ENCODE measurements at regions not wholly inside any gene's neighbourhood (a gene's known extent, or its start where the extent isn't known, plus 50 kb on each side); places are given as distances from the start of the nearest gene placed in this dataset.

GRCh38 chrX:97666890-97667289, 783.2 kb downstream of the RPA4 start:
- DNase-seq: no peak

GRCh38 chrX:97668126-97668525, 784.4 kb downstream of the RPA4 start:
- no peak for DNase-seq

GRCh38 chrX:97672138-97672537, 788.4 kb downstream of the RPA4 start:
- no peak for DNase-seq

GRCh38 chrX:97672608-97673007, 788.9 kb downstream of the RPA4 start:
- no peak for DNase-seq

- DNase-seq: no peak
Observed at GRCh38 chrX:97673135-97673534, 789.4 kb downstream of the RPA4 start.

- no peak for DNase-seq
Observed at GRCh38 chrX:97682991-97683840, 799.5 kb downstream of the RPA4 start.

GRCh38 chrX:97685753-97686152, 802.0 kb downstream of the RPA4 start:
- DNase-seq: peak; percentile 2

- no peak for DNase-seq
Observed at GRCh38 chrX:97691901-97692455, 808.3 kb downstream of the RPA4 start.

- no peak for DNase-seq
Observed at GRCh38 chrX:97692575-97692974, 808.9 kb downstream of the RPA4 start.

GRCh38 chrX:97700547-97700946, 816.8 kb downstream of the RPA4 start:
- no peak for DNase-seq

- DNase-seq: no peak
Observed at GRCh38 chrX:97704474-97704873, 820.8 kb downstream of the RPA4 start.

- DNase-seq: no peak
Observed at GRCh38 chrX:97704881-97705280, 821.2 kb downstream of the RPA4 start.

GRCh38 chrX:97705936-97706335, 822.2 kb downstream of the RPA4 start:
- no peak for DNase-seq

- DNase-seq: no peak
Observed at GRCh38 chrX:97714072-97714471, 830.4 kb downstream of the RPA4 start.

GRCh38 chrX:97728215-97728614, 844.5 kb downstream of the RPA4 start:
- DNase-seq: no peak

GRCh38 chrX:97740044-97740443, 856.3 kb downstream of the RPA4 start:
- no peak for DNase-seq

- no peak for DNase-seq
Observed at GRCh38 chrX:97740886-97741285, 857.2 kb downstream of the RPA4 start.

- DNase-seq: no peak
Observed at GRCh38 chrX:97743014-97743413, 859.3 kb downstream of the RPA4 start.

- no peak for DNase-seq
Observed at GRCh38 chrX:97747346-97747745, 863.6 kb downstream of the RPA4 start.

- DNase-seq: no peak
Observed at GRCh38 chrX:97751016-97751415, 867.3 kb downstream of the RPA4 start.

- no peak for DNase-seq
Observed at GRCh38 chrX:97751735-97752134, 868.0 kb downstream of the RPA4 start.

GRCh38 chrX:97756879-97757278, 873.2 kb downstream of the RPA4 start:
- no peak for DNase-seq

GRCh38 chrX:97763391-97763790, 879.7 kb downstream of the RPA4 start:
- no peak for DNase-seq

- no peak for DNase-seq
Observed at GRCh38 chrX:97763981-97764380, 880.3 kb downstream of the RPA4 start.

All from inflammatory macrophage treated with lipopolysaccharide for 1 hour (primary cell).